GM19240 (cell line): ENCODE measurements at regions not wholly inside any gene's neighbourhood (a gene's known extent, or its start where the extent isn't known, plus 50 kb on each side); places are given as distances from the start of the nearest gene placed in this dataset.
"Not testable (repeated sequence)": the region's sequence is repeated elsewhere in the genome, so short reads cannot be mapped to it uniquely, and the experiment has no call there.

Experiments
- DNase-seq: peaks from one replicate; pipeline ENCODE4 v3.0.0; 2011; ENCODE audit warnings: low spot score; ENCODE audit not compliant: insufficient read length

DNA sequence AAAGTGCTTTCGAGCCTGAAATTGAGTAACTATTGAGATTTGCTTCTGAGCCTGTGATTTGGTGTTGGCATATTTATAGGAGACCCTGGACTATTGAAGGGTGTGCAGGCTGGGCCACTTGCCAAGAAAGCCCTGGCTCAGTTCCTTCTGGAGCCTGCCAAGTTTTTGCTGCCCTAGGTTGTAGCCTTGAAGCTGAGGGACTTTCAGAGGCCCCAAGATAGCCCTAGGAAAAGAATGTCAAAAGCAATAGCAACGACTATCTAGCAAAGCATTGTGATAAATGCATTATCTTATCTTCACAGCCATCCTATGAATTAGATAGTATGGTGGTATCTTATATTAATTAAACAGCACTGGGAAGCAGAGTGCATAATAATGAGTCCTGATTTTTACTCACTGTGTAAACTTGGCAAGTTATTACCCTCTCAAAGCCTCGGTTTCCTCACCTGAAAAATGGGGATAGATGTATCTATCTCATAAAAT lies 473.7 kb upstream of the PODXL start:
- DNase-seq, result no peak

GRCh38 chr7:132029369-132030085 lies 473.1 kb upstream of the PODXL start:
- DNase-seq, result no peak

- no peak for DNase-seq
Observed at GRCh38 chr7:132028144-132028920, 471.9 kb upstream of the PODXL start.

DNA sequence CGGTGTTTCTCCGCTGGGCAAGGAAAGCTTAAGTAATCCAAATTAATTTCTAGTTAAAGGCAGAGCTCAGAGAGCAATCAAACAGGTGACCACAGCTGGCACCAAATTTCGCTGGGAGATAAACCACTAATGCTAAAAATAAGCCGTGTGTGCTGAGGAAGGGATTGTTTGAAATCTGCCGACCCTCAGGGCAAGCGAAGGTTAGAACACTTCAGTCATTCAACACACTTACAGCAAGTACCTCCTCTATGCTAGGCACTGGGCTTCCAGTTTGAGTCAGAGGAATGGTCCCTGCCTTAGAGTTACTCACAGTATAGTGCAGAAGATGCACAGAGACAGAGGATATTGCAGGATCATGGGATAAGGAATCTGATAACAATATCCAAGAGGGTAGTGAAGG lies 467.9 kb upstream of the PODXL start:
- no peak for DNase-seq

DNA sequence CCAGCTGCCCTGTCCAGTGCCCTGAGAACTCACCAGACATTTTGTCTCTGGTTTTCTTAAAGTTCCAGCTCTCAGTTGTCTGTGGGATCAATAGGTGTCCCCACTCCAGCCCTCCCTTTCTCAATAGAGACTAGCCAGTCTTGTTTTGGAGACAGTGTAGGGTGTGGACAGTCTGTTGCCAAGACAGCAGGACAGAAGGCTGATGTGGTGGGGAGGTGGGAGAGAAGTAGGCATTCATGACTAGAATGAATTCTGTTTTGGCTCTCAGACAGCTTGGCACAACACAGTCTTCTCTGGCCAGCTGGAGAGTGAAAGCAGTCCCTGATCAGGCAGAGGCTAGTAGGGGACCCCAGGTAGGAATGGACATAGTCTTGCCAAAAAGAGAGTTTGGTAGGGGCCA lies 467.0 kb upstream of the PODXL start:
- no peak for DNase-seq

GRCh38 chr7:132022188-132022587 lies 465.8 kb upstream of the PODXL start:
- no peak for DNase-seq

DNA sequence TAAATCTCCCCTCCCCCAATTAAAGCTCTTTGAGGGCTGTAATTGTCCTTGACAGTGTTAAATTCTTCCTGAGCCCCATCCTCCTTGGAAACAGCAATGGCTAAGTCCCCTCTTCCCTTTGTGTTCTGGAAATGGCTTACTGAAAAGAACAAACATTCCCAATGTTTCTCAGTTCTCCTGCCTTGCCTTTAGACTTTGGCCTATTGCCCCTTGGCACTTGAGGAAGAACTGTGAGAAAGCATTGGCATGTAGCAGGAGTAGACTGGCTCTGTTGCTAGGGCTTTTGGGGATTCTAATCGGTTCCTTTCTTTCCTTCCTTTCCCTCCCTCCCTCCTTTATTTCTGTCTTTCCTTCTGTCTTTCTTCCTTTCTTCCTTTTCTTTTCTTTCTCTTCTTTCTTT lies 463.3 kb upstream of the PODXL start:
- no peak for DNase-seq

DNA sequence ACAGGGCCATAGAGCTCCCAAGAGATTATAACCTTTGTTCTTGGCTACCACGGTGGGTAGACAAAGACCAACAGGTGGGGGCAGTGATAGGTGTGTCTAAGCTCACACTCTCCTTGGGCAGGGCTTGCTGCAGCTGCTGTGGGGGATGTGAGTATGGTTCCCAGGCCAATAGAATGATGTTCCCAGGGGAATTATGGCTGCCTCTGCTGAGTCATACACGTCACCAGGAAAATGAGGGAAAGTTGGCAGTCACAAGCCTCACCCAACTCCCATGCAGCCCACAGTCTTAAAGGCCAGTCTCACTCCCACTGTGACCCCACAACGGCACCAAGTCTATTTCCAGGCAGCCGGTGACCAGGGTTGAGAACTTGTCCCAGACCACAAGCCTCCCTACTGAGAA lies 453.4 kb upstream of the PODXL start:
- DNase-seq, result no peak

GRCh38 chr7:132004529-132004928 lies 448.1 kb upstream of the PODXL start:
- DNase-seq, result no peak

GRCh38 chr7:132002343-132002968 lies 446.0 kb upstream of the PODXL start:
- no peak for DNase-seq

DNA sequence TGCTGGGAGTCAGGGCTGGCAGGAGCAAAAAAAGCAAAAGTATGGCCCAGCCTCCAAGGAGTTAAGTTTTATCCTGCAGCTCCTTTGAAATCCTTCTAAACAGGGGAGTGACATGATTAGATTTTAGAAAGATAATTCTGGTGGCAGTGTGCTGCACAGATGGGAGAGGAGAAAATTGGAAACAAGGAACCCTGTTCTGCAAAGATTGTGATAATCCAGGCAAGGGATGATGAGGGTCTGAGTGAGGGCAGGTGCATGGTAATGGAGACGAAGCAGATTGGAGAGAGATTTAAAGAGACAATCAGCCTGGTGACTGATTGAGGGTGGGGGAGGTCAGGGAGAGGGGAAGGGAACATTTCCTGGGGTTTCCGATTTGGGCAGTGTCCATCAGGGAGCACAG lies 444.7 kb upstream of the PODXL start:
- DNase-seq, result no peak

DNA sequence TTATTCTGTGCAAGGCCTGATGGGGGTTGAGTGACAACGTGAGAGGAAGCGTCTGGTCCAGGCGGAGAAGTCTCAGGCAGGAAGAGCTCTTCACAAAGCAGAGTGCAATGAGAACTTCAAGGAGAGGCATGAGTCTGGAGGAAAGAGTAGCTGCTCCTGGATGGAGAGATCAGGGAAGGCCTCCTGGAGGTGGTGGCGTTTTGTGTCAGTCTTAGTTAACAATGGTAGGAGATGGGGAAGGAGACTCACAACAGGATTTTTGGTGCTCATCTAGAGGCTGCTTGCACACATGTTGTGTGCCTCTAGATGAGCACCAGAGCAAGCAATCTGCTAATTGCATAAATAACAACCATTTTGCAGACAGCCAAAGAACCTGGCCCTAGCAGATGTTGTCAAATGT lies 442.8 kb upstream of the PODXL start:
- DNase-seq, result no peak

GRCh38 chr7:131995324-131995723 lies 438.9 kb upstream of the PODXL start:
- DNase-seq, result no peak

DNA sequence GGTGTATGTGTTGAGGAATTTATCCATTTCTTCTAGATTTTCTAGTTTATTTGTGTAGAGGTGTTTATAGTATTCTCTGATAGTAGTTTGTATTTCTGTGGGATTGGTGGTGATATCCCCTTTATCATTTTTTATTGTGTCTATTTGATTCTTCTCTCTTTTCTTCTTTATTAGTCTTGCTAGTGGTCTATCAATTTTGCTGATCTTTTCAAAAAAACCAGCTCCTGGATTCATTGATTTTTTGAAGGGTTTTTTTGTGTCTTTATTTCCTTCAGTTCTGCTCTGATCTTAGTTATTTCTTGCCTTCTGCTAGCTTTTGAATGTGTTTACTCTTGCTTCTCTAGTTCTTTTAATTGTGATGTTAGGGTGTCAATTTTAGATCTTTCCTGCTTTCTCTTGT lies 424.6 kb upstream of the PODXL start:
- DNase-seq, result not testable (repeated sequence)

- not testable (repeated sequence) for DNase-seq
Observed at GRCh38 chr7:131978118-131978517, 421.7 kb upstream of the PODXL start.

GRCh38 chr7:131976411-131976810 lies 420.0 kb upstream of the PODXL start:
- no peak for DNase-seq

- DNase-seq, result no peak
Observed at GRCh38 chr7:131974671-131975070, 418.2 kb upstream of the PODXL start.

- DNase-seq, result no peak
Observed at GRCh38 chr7:131972251-131972650, 415.8 kb upstream of the PODXL start.

- DNase-seq, result no peak
Observed at GRCh38 chr7:131970602-131971001, 414.2 kb upstream of the PODXL start.

DNA sequence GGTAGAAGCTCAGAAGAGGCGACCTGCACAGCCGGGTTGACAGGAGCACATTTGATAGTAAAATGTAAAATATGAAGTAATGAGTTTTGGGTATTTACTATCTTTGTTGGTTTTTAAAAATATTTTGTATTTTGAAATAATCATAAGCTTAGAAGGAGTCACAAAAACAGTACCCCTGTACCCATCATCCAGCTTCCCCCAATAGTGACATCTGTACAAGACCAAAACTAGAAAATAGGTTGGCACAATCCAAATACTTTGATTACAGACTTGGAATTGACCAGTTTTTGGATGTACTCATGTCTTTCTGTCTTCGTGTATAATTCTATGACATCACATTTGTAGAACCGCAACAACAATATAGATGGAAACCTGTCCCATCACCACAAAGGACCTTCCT lies 413.1 kb upstream of the PODXL start:
- no peak for DNase-seq

DNA sequence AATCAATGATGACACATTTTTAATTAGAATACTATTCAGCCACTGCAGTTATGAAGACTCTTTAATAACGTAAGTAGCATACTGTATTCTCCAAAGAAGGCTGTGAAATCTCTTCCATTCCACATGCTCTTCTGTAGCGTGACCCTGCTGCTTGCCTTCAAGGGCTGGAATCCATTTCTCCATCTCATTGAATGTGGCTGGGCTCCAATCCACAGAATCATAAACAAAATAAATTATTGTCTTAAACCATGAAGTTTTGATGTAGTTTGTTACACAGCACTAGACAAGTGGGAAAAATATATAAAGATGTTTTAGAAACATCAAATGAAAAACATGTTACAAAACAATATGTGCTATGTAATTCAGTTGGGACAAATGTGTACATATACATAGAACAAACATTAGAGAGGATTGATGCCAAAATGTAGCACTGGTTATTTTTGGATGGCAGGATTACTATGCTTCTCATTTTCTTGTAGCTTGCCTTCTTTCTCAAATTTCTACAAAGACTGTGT lies 410.8 kb upstream of the PODXL start:
- DNase-seq, result no peak

DNA sequence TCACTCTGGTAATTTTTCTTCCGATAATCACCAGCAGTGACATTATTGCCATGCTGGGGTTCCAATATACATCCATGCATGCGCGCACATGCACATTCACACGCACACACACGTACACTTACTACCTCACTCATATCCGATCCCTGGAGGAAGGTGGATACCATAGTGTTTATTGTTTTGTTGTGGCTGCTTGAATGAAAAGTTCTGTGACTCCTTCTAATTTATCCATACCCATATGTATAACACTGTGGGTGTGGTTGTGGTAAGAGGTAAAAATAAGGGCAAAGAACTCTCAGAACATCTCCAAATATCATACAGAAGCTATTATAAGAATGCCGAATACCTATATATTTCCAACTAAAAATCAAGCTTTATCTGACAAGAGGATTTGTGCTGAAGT lies 407.8 kb upstream of the PODXL start:
- DNase-seq, result no peak
